Uterus (tissue), 3 donors: ENCODE measurements at regions not wholly inside any gene's neighbourhood (a gene's known extent, or its start where the extent isn't known, plus 50 kb on each side); places are given as distances from the start of the nearest gene placed in this dataset.

Experiments
- DNase-seq, 2 donors: peaks; one replicate each; pipeline ENCODE4 v3.0.0-alpha.2; 2019 to 2020
- H3K27ac ChIP-seq, 2 donors: fragments of 200-600 bp; sonication (generic); 1 replicate in 1 of 2; 2 replicates in 1 of 2; pipeline ENCODE4 v1.5.1; 2016 to 2018
- H3K27me3 ChIP-seq, 2 donors: fragments of 200-600 bp; sonication (generic); one replicate each; pipeline ENCODE4 v1.5.1; 2018 to 2019; ENCODE audit warnings: control low read depth in 1 of 2
- H3K36me3 ChIP-seq, 2 donors: fragments of 200-600 bp; sonication (generic); one replicate each; pipeline ENCODE4 v1.5.1; 2019; ENCODE audit warnings: control low read depth in 1 of 2
- H3K4me1 ChIP-seq, 2 donors: fragments of 200-600 bp; sonication (generic); one replicate each; pipeline ENCODE4 v1.5.1; 2018 to 2019; ENCODE audit warnings: control low read depth in 1 of 2
- H3K4me3 ChIP-seq, 2 donors: fragments of 200-600 bp; sonication (generic); 1 replicate in 1 of 2; 2 replicates in 1 of 2; pipeline ENCODE4 v1.5.1; 2018 to 2019; ENCODE audit warnings: mild to moderate bottlenecking in 1 of 2
- H3K9me3 ChIP-seq, 2 donors: fragments of 200-600 bp; sonication (generic); one replicate each; pipeline ENCODE4 v1.5.1; 2019; ENCODE audit warnings: control low read depth in 1 of 2
- POLR2A ChIP-seq, 2 donors: fragments of 450-650 bp; IDR thresholded peaks; one replicate each; pipeline ENCODE4 v1.6.1; 2016; ENCODE audit warnings: antibody characterized with exemption in 2 of 2, mild to moderate bottlenecking in 1 of 2, moderate library complexity in 1 of 2
- intact Hi-C: fragments of 100-400 bp; cut with DNase I; formaldehyde crosslinking; loops from one replicate; pipeline ENCODE4 v1.15.1; 2023; ENCODE audit warnings: low total_unique reads
- TF ChIP-seq, protein P1 (sequence below), 4 experiments: fragments of 200-600 bp in 2 of 4; fragments of 450-650 bp in 2 of 4; sonication (generic) in 2 of 4; IDR thresholded peaks; one replicate each; pipeline ENCODE4 v1.5.1; 2016 to 2019; ENCODE audit warnings: antibody characterized with exemption in 4 of 4, mild to moderate bottlenecking in 2 of 4, moderate library complexity in 1 of 4
- donor health status: DM: yes; HTN: yes; CAD: no.

DNA sequence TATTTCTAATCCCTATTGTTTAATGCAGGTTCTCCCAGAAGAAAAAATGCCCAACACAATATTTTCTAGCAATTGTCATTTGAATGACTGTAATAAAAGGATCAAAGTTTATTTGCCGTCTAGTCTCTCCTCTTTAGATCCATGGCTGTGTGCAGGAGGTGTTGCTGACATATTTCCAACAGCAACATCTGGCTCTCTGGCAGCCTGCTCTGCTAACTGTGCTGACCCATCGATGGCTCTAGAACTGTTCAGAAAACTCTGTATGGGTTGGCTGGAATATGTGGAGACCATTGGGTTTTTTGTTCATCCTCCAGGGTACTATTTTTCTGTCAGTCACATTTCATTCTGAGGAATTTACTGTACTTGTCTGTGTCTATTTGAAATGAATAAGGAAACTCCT, 202.0 kb upstream of the SLC27A6 start:
- DNase-seq = no peak

DNA sequence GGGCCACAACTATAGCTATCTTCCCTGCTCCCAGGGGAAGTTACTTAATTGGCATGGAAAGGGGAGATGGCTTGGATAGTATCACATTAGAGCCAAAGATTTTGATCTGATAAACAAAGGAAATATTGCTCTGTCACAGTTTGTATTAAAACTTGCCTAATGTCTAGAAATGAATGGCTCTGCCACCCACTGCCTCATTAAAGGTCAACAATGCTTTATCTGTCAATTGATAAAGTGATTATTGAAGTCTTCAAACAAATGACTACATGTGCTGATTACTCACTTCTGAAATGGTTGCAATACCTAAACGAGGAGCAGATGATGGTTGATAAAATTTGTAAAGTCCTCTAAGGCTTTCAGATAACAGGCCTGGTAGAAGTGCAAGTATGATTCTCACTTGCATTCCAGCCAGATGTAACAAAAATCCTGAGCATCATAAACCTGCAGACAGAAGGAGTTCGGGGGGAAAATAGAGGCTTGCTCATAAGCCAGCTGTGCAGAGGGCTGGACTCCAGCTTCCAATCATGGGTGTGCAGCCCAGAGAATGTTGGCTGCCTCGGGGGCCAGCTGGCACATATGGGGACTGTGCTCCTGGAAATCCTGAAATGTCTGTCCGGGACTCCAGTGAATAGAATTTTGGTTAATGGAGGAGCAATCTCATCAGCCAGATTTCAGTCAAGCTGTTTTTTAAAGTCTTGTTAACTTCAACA, 200.5 kb upstream of the SLC27A6 start:
- Histone ChIP-seq H3K4me1 (no peaks in the 10 kb centered on the region), H3K9me3 (no peaks in the 10 kb centered on the region), H3K27me3 (no peaks in the 10 kb centered on the region), H3K4me3 (no peak overlapping the region), H3K36me3 (no peaks in the 10 kb centered on the region), H3K27ac (no peak overlapping the region)
- DNase-seq = no peak
- intact Hi-C loops = no loop called here
- TF ChIP-seq, protein P1, sequence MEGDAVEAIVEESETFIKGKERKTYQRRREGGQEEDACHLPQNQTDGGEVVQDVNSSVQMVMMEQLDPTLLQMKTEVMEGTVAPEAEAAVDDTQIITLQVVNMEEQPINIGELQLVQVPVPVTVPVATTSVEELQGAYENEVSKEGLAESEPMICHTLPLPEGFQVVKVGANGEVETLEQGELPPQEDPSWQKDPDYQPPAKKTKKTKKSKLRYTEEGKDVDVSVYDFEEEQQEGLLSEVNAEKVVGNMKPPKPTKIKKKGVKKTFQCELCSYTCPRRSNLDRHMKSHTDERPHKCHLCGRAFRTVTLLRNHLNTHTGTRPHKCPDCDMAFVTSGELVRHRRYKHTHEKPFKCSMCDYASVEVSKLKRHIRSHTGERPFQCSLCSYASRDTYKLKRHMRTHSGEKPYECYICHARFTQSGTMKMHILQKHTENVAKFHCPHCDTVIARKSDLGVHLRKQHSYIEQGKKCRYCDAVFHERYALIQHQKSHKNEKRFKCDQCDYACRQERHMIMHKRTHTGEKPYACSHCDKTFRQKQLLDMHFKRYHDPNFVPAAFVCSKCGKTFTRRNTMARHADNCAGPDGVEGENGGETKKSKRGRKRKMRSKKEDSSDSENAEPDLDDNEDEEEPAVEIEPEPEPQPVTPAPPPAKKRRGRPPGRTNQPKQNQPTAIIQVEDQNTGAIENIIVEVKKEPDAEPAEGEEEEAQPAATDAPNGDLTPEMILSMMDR (IDR thresholded peaks at IDR 0.05) = no peak
- TF ChIP-seq POLR2A (IDR thresholded peaks at IDR 0.05) = no peak

More for the DNA sequence above, 202.0 kb upstream of the SLC27A6 start:
- Histone ChIP-seq H3K9me3 (no peaks in the 10 kb centered on the region), H3K27ac (no peak overlapping the region), H3K36me3 (no peaks in the 10 kb centered on the region), H3K27me3 (no peaks in the 10 kb centered on the region), H3K4me1 (no peaks in the 10 kb centered on the region), H3K4me3 (no peak overlapping the region)
- intact Hi-C loops = no loop called here
- no peak for TF ChIP-seq POLR2A (IDR thresholded peaks at IDR 0.05)
- TF ChIP-seq, protein P1 (IDR thresholded peaks at IDR 0.05) = no peak

DNA sequence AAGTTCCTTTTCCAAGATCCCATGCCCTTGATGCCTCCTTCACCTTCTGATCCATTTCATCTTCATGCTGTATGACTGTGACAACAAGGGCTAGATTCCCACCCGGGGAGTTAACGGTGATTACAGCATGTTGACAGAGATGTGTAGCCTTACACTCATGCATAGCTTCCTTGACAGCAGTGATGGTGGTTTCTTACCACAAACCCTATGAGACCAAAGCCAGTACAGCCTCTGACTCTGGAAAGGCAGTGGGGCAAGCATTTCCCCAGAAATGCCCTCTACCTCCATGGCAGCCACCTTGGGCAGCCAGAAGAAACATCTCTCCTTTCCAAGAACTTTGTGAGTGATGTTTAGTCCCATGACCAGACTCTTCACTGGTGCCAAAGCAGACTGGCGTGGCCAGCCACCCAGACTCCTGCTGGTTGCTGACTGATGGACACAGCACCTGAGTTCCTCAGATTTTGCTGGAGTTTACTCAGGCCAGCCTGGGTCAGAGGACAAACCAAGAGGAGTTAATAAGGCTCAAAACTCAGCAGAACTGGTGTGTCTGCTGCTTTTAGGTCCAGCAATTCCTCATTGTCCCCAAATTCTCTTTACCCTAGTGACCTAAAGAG, 199.7 kb upstream of the SLC27A6 start:
- no peaks in the 10 kb centered on the region for H3K9me3 ChIP-seq
- no peaks in the 10 kb centered on the region for H3K27me3 ChIP-seq
- H3K36me3 ChIP-seq = no peaks in the 10 kb centered on the region
- no peak overlapping the region for H3K27ac ChIP-seq
- no peaks in the 10 kb centered on the region for H3K4me1 ChIP-seq
- no peak for DNase-seq
- intact Hi-C loops = no loop called here
- no peak for TF ChIP-seq POLR2A (IDR thresholded peaks at IDR 0.05)
- TF ChIP-seq, protein P1 (IDR thresholded peaks at IDR 0.05) = no peak
- no peak overlapping the region for H3K4me3 ChIP-seq

DNA sequence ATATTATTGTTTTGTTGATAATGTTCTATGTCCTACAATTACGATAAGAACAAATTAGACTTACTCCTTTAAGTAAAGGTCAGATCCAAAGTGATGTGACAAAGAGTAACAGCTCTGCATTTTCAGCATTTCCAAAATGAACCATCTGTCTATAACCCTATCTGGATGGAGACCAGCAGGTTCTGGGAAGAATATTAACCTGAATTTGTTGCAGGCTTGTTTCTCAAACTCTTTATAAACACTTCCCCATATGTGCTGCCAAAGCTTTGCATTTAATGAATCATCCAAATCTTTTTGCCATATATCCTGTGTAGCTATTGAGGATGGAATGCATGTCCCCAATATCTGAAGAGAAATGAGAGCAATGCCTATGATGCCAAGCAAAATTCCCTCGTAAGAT, 198.9 kb upstream of the SLC27A6 start:
- Histone ChIP-seq H3K4me3 (no peak overlapping the region), H3K9me3 (no peaks in the 10 kb centered on the region), H3K27ac (no peak overlapping the region), H3K36me3 (no peaks in the 10 kb centered on the region), H3K4me1 (no peaks in the 10 kb centered on the region), H3K27me3 (no peaks in the 10 kb centered on the region)
- no peak for DNase-seq
- intact Hi-C loops = no loop called here
- TF ChIP-seq, protein P1 (IDR thresholded peaks at IDR 0.05) = no peak
- no peak for TF ChIP-seq POLR2A (IDR thresholded peaks at IDR 0.05)

DNA sequence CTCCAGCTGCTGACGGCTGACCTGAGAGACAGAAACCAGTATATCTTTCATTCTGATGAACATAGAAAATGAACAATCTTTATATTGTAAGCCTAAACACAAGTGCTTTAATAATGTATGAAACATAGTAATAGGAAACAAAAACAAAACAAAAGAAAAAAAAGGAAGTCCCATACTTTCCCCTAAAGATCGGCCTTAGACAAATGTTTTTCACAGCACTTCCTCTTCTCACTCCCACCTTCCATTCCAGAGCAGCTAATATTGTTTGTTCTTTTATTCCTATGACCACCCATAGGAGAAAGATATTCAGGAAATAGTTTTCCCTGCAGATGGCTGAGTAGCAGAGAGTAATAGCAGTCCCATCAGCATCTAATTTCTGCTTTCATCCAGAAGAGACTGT, 194.4 kb upstream of the SLC27A6 start:
- H3K27ac ChIP-seq = no peak overlapping the region
- TF ChIP-seq, protein P1 (IDR thresholded peaks at IDR 0.05) = no peak
- no peak for TF ChIP-seq POLR2A (IDR thresholded peaks at IDR 0.05)
- no peaks in the 10 kb centered on the region for H3K9me3 ChIP-seq
- DNase-seq = no peak
- no peaks in the 10 kb centered on the region for H3K36me3 ChIP-seq
- no peak overlapping the region for H3K4me3 ChIP-seq
- no peaks in the 10 kb centered on the region for H3K27me3 ChIP-seq
- intact Hi-C loops = no loop called here
- no peaks in the 10 kb centered on the region for H3K4me1 ChIP-seq
